H1 (cell line): ENCODE measurements at regions not wholly inside any gene's neighbourhood (a gene's known extent, or its start where the extent isn't known, plus 50 kb on each side); places are given as distances from the start of the nearest gene placed in this dataset.

Source experiments
- BACH1 ChIP-seq: IDR thresholded peaks from 2 replicates; pipeline ENCODE4 v1.6.1; 2012; ENCODE audit warnings: low read length, improper control_type of control experiment
- BCL11A ChIP-seq, 2 experiments: IDR thresholded peaks; one replicate each; pipeline ENCODE4 v1.6.1; 2011; ENCODE audit warnings: low read depth in 2 of 2, low read length in 2 of 2, mild to moderate bottlenecking in 2 of 2
- JUND ChIP-seq: IDR thresholded peaks from 2 replicates; pipeline ENCODE4 v1.6.1; 2011; ENCODE audit warnings: mild to moderate bottlenecking, improper control_type of control experiment, low read length
- RXRA ChIP-seq: IDR thresholded peaks from 2 replicates; pipeline ENCODE4 v1.6.1; 2011; ENCODE audit warnings: low read depth, mild to moderate bottlenecking, low read length, moderate library complexity; ENCODE audit not compliant: insufficient read depth
- SP4 ChIP-seq: IDR thresholded peaks from 2 replicates; pipeline ENCODE4 v1.6.1; 2012; ENCODE audit warnings: low read length, inconsistent platforms
- TCF12 ChIP-seq: IDR thresholded peaks from 2 replicates; pipeline ENCODE4 v1.6.1; 2011; ENCODE audit warnings: low read depth, mild to moderate bottlenecking, low read length
- TF ChIP-seq, protein P1 (sequence below): fragments of 300-600 bp; sonication (generic); IDR thresholded peaks from 2 replicates; pipeline ENCODE4 v1.7.1; 2012; ENCODE audit warnings: low read length, moderate library complexity, mild to moderate bottlenecking, inconsistent platforms; ENCODE audit not compliant: insufficient replicate concordance

GRCh38 chr2:40751981-40752380, 300.1 kb upstream of the SLC8A1 start (continued):
- TF ChIP-seq, protein P1, sequence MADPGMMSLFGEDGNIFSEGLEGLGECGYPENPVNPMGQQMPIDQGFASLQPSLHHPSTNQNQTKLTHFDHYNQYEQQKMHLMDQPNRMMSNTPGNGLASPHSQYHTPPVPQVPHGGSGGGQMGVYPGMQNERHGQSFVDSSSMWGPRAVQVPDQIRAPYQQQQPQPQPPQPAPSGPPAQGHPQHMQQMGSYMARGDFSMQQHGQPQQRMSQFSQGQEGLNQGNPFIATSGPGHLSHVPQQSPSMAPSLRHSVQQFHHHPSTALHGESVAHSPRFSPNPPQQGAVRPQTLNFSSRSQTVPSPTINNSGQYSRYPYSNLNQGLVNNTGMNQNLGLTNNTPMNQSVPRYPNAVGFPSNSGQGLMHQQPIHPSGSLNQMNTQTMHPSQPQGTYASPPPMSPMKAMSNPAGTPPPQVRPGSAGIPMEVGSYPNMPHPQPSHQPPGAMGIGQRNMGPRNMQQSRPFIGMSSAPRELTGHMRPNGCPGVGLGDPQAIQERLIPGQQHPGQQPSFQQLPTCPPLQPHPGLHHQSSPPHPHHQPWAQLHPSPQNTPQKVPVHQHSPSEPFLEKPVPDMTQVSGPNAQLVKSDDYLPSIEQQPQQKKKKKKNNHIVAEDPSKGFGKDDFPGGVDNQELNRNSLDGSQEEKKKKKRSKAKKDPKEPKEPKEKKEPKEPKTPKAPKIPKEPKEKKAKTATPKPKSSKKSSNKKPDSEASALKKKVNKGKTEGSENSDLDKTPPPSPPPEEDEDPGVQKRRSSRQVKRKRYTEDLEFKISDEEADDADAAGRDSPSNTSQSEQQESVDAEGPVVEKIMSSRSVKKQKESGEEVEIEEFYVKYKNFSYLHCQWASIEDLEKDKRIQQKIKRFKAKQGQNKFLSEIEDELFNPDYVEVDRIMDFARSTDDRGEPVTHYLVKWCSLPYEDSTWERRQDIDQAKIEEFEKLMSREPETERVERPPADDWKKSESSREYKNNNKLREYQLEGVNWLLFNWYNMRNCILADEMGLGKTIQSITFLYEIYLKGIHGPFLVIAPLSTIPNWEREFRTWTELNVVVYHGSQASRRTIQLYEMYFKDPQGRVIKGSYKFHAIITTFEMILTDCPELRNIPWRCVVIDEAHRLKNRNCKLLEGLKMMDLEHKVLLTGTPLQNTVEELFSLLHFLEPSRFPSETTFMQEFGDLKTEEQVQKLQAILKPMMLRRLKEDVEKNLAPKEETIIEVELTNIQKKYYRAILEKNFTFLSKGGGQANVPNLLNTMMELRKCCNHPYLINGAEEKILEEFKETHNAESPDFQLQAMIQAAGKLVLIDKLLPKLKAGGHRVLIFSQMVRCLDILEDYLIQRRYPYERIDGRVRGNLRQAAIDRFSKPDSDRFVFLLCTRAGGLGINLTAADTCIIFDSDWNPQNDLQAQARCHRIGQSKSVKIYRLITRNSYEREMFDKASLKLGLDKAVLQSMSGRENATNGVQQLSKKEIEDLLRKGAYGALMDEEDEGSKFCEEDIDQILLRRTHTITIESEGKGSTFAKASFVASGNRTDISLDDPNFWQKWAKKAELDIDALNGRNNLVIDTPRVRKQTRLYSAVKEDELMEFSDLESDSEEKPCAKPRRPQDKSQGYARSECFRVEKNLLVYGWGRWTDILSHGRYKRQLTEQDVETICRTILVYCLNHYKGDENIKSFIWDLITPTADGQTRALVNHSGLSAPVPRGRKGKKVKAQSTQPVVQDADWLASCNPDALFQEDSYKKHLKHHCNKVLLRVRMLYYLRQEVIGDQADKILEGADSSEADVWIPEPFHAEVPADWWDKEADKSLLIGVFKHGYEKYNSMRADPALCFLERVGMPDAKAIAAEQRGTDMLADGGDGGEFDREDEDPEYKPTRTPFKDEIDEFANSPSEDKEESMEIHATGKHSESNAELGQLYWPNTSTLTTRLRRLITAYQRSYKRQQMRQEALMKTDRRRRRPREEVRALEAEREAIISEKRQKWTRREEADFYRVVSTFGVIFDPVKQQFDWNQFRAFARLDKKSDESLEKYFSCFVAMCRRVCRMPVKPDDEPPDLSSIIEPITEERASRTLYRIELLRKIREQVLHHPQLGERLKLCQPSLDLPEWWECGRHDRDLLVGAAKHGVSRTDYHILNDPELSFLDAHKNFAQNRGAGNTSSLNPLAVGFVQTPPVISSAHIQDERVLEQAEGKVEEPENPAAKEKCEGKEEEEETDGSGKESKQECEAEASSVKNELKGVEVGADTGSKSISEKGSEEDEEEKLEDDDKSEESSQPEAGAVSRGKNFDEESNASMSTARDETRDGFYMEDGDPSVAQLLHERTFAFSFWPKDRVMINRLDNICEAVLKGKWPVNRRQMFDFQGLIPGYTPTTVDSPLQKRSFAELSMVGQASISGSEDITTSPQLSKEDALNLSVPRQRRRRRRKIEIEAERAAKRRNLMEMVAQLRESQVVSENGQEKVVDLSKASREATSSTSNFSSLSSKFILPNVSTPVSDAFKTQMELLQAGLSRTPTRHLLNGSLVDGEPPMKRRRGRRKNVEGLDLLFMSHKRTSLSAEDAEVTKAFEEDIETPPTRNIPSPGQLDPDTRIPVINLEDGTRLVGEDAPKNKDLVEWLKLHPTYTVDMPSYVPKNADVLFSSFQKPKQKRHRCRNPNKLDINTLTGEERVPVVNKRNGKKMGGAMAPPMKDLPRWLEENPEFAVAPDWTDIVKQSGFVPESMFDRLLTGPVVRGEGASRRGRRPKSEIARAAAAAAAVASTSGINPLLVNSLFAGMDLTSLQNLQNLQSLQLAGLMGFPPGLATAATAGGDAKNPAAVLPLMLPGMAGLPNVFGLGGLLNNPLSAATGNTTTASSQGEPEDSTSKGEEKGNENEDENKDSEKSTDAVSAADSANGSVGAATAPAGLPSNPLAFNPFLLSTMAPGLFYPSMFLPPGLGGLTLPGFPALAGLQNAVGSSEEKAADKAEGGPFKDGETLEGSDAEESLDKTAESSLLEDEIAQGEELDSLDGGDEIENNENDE, result no peak
- no peak for TF ChIP-seq JUND
- no peak for TF ChIP-seq TCF12
- TF ChIP-seq SP4, result no peak
- TF ChIP-seq RXRA, result no peak
- TF ChIP-seq BACH1, result no peak
- no peak for TF ChIP-seq BCL11A (IDR thresholded peaks at IDR 0.05; ENCODE audit: low read depth in 2 of 2, low read length in 2 of 2)
